ENCODE measurements at regions not wholly inside any gene's neighbourhood (a gene's known extent, or its start where the extent isn't known, plus 50 kb on each side); places are given as distances from the start of the nearest gene placed in this dataset.

- Histone ChIP-seq H3K4me3 (no peak overlapping the region), H3K4me1 (no peaks in the 10 kb centered on the region), H3K27me3 (no peaks in the 10 kb centered on the region), H3K27ac (no peak overlapping the region), H3K9me3 (peaks cover 0 to 7% (median 2%) of the 10 kb centered on the region in 4 donors), H3K36me3 (no peaks in the 10 kb centered on the region)
- TF ChIP-seq POLR2AphosphoS5 (IDR thresholded peaks at IDR 0.05) (no peak), EP300 (IDR thresholded peaks at IDR 0.05) (no peak), CTCF (IDR thresholded peaks at IDR 0.05) (no peak), POLR2A (IDR thresholded peaks at IDR 0.05) (no peak)
- intact Hi-C loops (cut with DNase I): no loop called here
- DNase-seq: no peak
- WGBS, 2 donors: 87 to 93% methylated on average over 6 of the region's 6 CpGs
Measured at GRCh38 chr2:104518256-104518655, 335.7 kb upstream of the POU3F3 start.

- H3K27ac ChIP-seq: no peak overlapping the region
- 50 to 53% methylated on average over 5 of the region's 5 CpGs for WGBS, 2 donors
- no peak overlapping the region for H3K4me3 ChIP-seq
- peaks cover 0 to 7% (median 2%) of the 10 kb centered on the region in 4 donors for H3K9me3 ChIP-seq
- H3K36me3 ChIP-seq: no peaks in the 10 kb centered on the region
- TF ChIP-seq POLR2A (IDR thresholded peaks at IDR 0.05) (no peak), POLR2AphosphoS5 (IDR thresholded peaks at IDR 0.05) (no peak), CTCF (IDR thresholded peaks at IDR 0.05) (no peak), EP300 (IDR thresholded peaks at IDR 0.05) (no peak)
- intact Hi-C loops (cut with DNase I): no loop called here
- no peaks in the 10 kb centered on the region for H3K27me3 ChIP-seq
- DNase-seq: no peak
- no peaks in the 10 kb centered on the region for H3K4me1 ChIP-seq
Measured at GRCh38 chr2:104521247-104521646, 332.7 kb upstream of the POU3F3 start.

- intact Hi-C loops (cut with DNase I): no loop called here
- peaks cover 0 to 7% (median 2%) of the 10 kb centered on the region in 4 donors for H3K9me3 ChIP-seq
- WGBS, 2 donors: 78 to 88% methylated on average over 2 of the region's 2 CpGs
- no peaks in the 10 kb centered on the region for H3K36me3 ChIP-seq
- H3K27me3 ChIP-seq: no peaks in the 10 kb centered on the region
- TF ChIP-seq EP300 (IDR thresholded peaks at IDR 0.05) (no peak), POLR2A (IDR thresholded peaks at IDR 0.05) (no peak), CTCF (IDR thresholded peaks at IDR 0.05) (no peak), POLR2AphosphoS5 (IDR thresholded peaks at IDR 0.05) (no peak)
- no peaks in the 10 kb centered on the region for H3K4me1 ChIP-seq
- H3K4me3 ChIP-seq: no peak overlapping the region
- no peak overlapping the region for H3K27ac ChIP-seq
- no peak for DNase-seq
Measured at GRCh38 chr2:104523921-104524320, 330.0 kb upstream of the POU3F3 start.

GRCh38 chr2:104528101-104528500 is 325.8 kb upstream of the POU3F3 start:
- no peaks in the 10 kb centered on the region for H3K27me3 ChIP-seq
- WGBS, 2 donors: 77 to 87% methylated on average over 8 of the region's 8 CpGs
- H3K4me1 ChIP-seq: no peaks in the 10 kb centered on the region
- TF ChIP-seq CTCF (IDR thresholded peaks at IDR 0.05) (no peak), POLR2AphosphoS5 (IDR thresholded peaks at IDR 0.05) (no peak), EP300 (IDR thresholded peaks at IDR 0.05) (no peak), POLR2A (IDR thresholded peaks at IDR 0.05) (no peak)
- H3K27ac ChIP-seq: no peak overlapping the region
- no peaks in the 10 kb centered on the region for H3K36me3 ChIP-seq
- peaks cover 0 to 2% (median 0%) of the 10 kb centered on the region in 4 donors for H3K9me3 ChIP-seq
- DNase-seq: no peak
- H3K4me3 ChIP-seq: no peak overlapping the region
- intact Hi-C loops (cut with DNase I): no loop called here

DNA sequence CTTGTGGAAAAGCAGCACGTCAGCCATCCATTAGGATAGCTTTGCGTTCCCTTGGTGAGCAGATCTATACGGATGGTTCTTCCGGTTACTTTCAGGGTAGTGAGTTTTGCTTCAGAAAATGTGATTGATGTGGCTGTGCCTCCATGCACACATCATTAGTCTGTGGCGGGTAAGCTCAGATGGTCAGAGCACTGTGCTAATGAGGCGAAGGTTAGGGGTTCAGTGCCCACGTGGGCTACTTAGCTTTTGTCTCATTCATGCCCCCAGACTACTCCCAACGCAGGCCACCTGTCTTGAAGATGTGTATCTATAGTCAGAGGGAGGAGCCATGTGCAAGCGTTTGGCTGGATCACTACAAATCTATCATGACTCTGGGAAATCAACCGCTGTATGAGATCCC is 322.8 kb upstream of the POU3F3 start:
- peaks cover 0 to 2% (median 0%) of the 10 kb centered on the region in 4 donors for H3K9me3 ChIP-seq
- no peak for DNase-seq
- no peaks in the 10 kb centered on the region for H3K36me3 ChIP-seq
- no peak overlapping the region for H3K27ac ChIP-seq
- TF ChIP-seq POLR2A (IDR thresholded peaks at IDR 0.05) (no peak), POLR2AphosphoS5 (IDR thresholded peaks at IDR 0.05) (no peak)
- intact Hi-C loops (cut with DNase I): no loop called here
- no peaks in the 10 kb centered on the region for H3K4me1 ChIP-seq
- no peak overlapping the region for H3K4me3 ChIP-seq
- 87 to 90% methylated on average over 10 of the region's 10 CpGs for WGBS, 2 donors
- H3K27me3 ChIP-seq: no peaks in the 10 kb centered on the region
